ENCODE measurements at regions not wholly inside any gene's neighbourhood (a gene's known extent, or its start where the extent isn't known, plus 50 kb on each side); places are given as distances from the start of the nearest gene placed in this dataset.

DNA sequence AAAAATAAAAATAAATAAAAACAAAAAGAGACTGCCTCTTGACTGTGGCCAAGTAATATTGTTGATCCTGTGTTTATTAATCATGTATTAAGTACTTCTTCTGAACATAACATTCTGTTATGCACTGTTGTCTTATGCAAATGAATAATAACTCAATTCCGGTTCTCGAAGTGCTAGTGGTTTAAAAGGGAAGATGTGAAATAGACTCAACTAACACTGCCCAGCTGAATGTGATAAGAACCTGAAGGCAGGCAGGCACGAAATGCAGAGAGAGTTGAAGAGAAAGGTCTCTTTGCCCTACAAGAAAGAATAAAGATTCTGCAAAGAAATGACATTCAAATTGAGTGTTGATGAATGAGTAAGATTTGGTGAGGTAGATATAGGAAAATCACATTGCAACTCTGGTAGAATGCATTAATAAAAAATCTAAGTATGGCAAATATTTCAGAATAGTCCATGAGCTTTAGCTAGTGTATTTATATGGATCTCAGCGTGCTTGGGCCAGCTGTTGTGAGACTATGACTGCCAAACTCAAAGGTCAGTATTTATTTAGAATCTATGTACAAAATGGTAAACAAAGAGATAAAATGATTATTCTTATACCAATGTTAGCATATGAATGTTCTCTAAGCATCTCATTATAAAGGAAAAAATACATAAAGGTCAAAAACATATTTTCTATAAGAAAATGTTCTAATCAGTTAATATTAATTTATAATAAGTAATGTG, 352.3 kb upstream of the CDH7 start:
- Mint-ChIP-seq H3K4me3 (no peak overlapping the region), H3K27ac (no peak overlapping the region), H3K9me3 (peaks cover 22% of the 10 kb centered on the region), H3K27me3 (ENCODE audit: insufficient read depth) (no peaks in the 10 kb centered on the region; the same call in 1 of the 2 replicates), H3K4me1 (ENCODE audit: low read depth) (no peaks in the 10 kb centered on the region), H3K36me3 (ENCODE audit: low read depth) (no peaks in the 10 kb centered on the region)
- DNase-seq: no peak
- TF ChIP-seq, protein P1, sequence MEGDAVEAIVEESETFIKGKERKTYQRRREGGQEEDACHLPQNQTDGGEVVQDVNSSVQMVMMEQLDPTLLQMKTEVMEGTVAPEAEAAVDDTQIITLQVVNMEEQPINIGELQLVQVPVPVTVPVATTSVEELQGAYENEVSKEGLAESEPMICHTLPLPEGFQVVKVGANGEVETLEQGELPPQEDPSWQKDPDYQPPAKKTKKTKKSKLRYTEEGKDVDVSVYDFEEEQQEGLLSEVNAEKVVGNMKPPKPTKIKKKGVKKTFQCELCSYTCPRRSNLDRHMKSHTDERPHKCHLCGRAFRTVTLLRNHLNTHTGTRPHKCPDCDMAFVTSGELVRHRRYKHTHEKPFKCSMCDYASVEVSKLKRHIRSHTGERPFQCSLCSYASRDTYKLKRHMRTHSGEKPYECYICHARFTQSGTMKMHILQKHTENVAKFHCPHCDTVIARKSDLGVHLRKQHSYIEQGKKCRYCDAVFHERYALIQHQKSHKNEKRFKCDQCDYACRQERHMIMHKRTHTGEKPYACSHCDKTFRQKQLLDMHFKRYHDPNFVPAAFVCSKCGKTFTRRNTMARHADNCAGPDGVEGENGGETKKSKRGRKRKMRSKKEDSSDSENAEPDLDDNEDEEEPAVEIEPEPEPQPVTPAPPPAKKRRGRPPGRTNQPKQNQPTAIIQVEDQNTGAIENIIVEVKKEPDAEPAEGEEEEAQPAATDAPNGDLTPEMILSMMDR (IDR thresholded peaks at IDR 0.05): no peak

DNA sequence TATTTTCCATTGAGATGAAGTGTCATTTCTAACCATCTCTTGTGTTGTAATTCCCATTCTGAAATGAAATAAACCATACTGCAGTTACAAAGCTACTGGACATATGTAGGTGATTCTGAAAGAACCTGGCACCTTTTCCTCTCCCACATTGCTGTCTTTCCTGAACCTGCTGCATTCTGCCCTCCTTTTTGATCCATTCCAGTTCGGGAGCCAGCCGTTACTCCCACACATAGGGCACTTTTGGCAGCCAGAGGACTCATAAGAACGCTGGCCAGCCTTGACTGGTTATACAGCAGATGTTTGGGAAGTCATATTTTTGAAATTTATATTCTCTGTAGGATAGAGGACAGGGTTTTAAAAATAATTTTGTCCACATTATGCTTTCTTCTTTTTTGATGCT, 369.8 kb upstream of the CDH7 start:
- H3K4me1 Mint-ChIP-seq (ENCODE audit: low read depth): no peaks in the 10 kb centered on the region
- H3K36me3 Mint-ChIP-seq (ENCODE audit: low read depth): no peaks in the 10 kb centered on the region
- no peaks in the 10 kb centered on the region for H3K27me3 Mint-ChIP-seq (ENCODE audit: insufficient read depth)
- TF ChIP-seq, protein P1 (IDR thresholded peaks at IDR 0.05): no peak
- no peak overlapping the region for H3K4me3 Mint-ChIP-seq
- no peak overlapping the region for H3K27ac Mint-ChIP-seq
- DNase-seq: no peak
- H3K9me3 Mint-ChIP-seq: peaks cover 31% of the 10 kb centered on the region

DNA sequence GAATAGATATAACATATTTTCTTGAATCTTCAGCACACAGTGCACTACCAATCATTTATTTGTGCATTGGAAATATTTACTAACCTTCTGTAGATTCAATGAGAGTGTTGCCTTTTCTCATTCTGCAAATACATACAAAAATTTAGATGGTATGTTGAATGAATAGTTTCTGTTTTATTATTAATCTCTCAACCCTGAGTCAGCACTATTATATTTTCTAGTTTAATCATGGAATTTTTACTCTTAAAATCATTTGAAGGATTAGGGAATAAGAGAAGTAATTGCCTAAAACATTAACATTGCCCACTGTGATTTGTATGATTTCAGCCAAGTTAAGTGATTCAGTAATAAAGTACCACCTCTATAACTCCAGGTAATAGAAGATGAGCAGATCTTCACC, 370.2 kb upstream of the CDH7 start:
- Mint-ChIP-seq H3K27me3 (ENCODE audit: insufficient read depth) (no peaks in the 10 kb centered on the region), H3K9me3 (peaks cover 29% of the 10 kb centered on the region), H3K4me3 (no peak overlapping the region), H3K36me3 (ENCODE audit: low read depth) (no peaks in the 10 kb centered on the region), H3K27ac (no peak overlapping the region), H3K4me1 (ENCODE audit: low read depth) (no peaks in the 10 kb centered on the region)
- TF ChIP-seq, protein P1 (IDR thresholded peaks at IDR 0.05): no peak
- no peak for DNase-seq

DNA sequence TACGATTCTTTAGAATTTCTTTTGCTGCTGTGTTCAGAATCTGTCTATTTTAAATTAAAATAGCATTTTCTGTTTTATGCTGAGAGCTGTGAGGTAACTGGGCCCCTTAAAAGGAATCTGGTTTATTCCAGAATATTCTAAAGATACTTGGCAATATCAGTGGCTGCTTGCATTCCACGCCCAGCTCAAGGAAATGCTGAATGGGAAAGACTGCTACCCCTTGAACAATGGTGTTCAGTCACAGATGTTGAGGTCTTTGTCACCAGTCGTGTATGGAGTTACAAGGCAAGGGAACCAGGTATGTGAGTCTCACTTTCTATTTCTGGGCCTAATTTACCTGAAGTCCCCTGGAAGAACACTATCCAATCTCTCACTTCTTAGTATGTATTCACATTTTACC, 377.9 kb upstream of the CDH7 start:
- Mint-ChIP-seq H3K27ac (no peak overlapping the region), H3K4me3 (no peak overlapping the region), H3K9me3 (peaks cover 12% of the 10 kb centered on the region; the same call in 1 of the 2 replicates), H3K4me1 (ENCODE audit: low read depth) (no peaks in the 10 kb centered on the region), H3K27me3 (ENCODE audit: insufficient read depth) (no peaks in the 10 kb centered on the region), H3K36me3 (ENCODE audit: low read depth) (no peaks in the 10 kb centered on the region)
- DNase-seq: no peak
- TF ChIP-seq, protein P1 (IDR thresholded peaks at IDR 0.05): no peak

DNA sequence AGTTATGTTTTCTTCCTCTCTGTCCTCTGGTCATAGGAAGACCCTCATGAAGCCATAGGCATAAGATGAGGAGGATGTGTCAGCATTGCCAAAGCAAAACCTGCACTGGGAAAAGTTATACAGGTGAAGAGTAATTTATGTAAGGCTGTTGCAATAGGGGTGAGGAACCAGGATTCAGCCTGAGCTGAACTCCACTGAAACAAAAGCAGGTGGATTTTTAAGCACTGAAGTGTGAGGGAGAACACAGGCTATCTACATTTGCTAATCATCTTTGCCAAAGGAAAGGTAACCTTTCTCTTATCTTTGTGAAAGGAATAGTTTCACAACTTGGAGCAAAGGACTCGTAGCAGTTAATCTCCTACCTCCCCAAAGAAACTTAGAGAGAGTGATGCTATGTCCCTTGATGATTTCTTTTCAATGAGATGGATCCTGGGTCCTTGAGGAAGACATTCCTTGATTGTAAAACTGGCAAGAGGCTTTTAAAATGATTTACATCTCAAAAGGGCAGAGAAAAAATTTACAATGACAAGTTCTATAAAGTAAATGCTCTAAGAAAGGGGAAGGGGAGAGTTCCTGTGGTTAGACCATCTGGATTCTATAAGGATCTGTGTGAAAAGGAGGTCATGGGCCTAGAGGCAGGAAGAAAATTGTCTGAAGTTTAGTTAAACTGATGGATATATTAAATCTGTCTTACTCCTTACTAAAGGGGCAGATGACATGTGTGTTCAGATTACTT, 385.4 kb upstream of the CDH7 start:
- H3K27me3 Mint-ChIP-seq (ENCODE audit: insufficient read depth): no peaks in the 10 kb centered on the region
- TF ChIP-seq, protein P1 (IDR thresholded peaks at IDR 0.05): no peak
- H3K4me1 Mint-ChIP-seq (ENCODE audit: low read depth): no peaks in the 10 kb centered on the region
- H3K4me3 Mint-ChIP-seq: no peak overlapping the region
- peaks cover 33% of the 10 kb centered on the region for H3K9me3 Mint-ChIP-seq
- no peak for DNase-seq
- no peak overlapping the region for H3K27ac Mint-ChIP-seq
- no peaks in the 10 kb centered on the region for H3K36me3 Mint-ChIP-seq (ENCODE audit: low read depth)
